ENCODE measurements at regions not wholly inside any gene's neighbourhood (a gene's known extent, or its start where the extent isn't known, plus 50 kb on each side); places are given as distances from the start of the nearest gene placed in this dataset.

DNA sequence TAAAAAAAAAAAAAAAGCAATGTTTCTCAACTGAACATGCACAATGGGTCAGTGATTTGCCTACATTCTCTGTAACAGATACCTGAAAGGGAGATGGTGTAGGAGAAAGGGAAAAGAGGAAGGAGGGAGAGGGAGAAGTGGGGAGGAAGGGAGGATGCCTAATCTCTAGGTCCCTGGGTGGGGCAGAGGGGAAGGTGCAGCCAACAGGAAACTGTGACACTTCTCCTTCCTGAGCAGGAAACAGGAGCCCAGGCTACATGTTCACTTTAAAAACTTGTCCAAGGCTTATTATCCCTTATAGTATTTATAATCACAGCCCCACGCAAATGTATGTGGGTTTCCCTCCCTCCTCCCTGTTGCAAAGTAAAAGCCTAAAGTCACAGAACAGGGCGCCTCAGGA, 137.9 kb downstream of the MINAR1 start:
- H3K9me3 Mint-ChIP-seq, result peaks cover 16% of the 10 kb centered on the region
- no peaks in the 10 kb centered on the region for H3K4me1 Mint-ChIP-seq
- no peak for DNase-seq (ENCODE audit: low spot score)
- H3K36me3 Mint-ChIP-seq, result peaks cover 3% of the 10 kb centered on the region; the same call in 1 of the 2 replicates
- ChIA-PET CTCF (no interaction called here), POLR2A (no interaction called here)
- ATAC-seq, result no peak
- H3K27me3 Mint-ChIP-seq (ENCODE audit: low read depth), result no peaks in the 10 kb centered on the region
- H3K4me3 Mint-ChIP-seq, result no peak overlapping the region
- TF ChIP-seq CTCF (IDR thresholded peaks at IDR 0.05), result no peak
- TF ChIP-seq GABPB1 (CRISPR knock-in tag; IDR thresholded peaks at IDR 0.05), result no peak
- TF ChIP-seq MYBL2 (CRISPR knock-in tag; IDR thresholded peaks at IDR 0.05), result no peak
- no peak for TF ChIP-seq ZNF396 (CRISPR knock-in tag; IDR thresholded peaks at IDR 0.05; ENCODE audit: borderline replicate concordance)
- no peak for TF ChIP-seq JUN (CRISPR knock-in tag; IDR thresholded peaks at IDR 0.05)
- TF ChIP-seq ZBTB21 (CRISPR knock-in tag; IDR thresholded peaks at IDR 0.05; ENCODE audit: borderline replicate concordance), result no peak
- no peak for TF ChIP-seq CBFB (CRISPR knock-in tag; IDR thresholded peaks at IDR 0.05; ENCODE audit: low read depth)
- no peak for TF ChIP-seq ZNF317 (CRISPR knock-in tag; IDR thresholded peaks at IDR 0.05; ENCODE audit: borderline replicate concordance, low read depth)
- no peak overlapping the region for H3K27ac Mint-ChIP-seq

DNA sequence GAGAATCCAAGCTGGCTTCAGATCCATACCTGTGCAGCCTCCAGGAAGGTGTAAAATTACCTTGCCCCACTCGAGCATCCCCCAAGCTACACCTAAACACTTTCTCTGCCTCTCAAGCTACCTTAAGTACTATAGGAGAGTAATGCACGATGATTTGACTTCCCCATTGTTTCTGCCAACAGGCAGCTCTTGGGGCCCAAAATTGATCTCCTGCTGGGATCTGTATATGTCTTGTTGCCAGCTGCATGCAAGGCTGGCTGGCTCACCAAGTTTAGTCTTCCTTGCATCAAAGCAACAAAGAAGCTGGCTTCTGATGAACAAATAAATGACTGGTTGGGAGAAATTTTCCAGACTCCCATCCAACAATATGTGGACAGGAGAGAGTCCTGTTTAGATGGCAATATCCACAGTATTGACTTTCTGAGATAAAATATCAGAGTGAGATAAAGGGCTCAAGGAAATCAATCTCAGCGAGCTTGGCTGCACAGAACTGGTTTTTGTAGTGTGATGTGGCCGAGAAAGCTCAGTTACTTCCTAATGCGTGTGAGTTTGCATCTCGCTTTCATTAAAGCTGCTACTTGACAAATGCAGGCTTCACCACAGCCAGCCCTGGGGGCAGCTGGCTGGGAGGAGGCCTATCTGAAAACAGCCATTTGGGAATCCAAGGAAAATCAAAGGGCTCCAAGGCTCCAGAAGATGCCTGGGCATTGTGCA, 140.7 kb downstream of the MINAR1 start:
- ChIA-PET CTCF (interaction anchor here (0.8 to 1.7 kb wide), 3 partner anchors 23 to 233 kb away, joined by 3 to 6 read pairs (median 5); no protein-coding TSS in a partner anchor), POLR2A (no interaction called here)
- H3K9me3 Mint-ChIP-seq, result peaks cover 9% of the 10 kb centered on the region
- no peaks in the 10 kb centered on the region for H3K4me1 Mint-ChIP-seq
- ATAC-seq (no peak), DNase-seq (ENCODE audit: low spot score) (no peak)
- H3K4me3 Mint-ChIP-seq, result no peak overlapping the region
- no peak overlapping the region for H3K27ac Mint-ChIP-seq
- peaks cover 3% of the 10 kb centered on the region; the same call in 1 of the 2 replicates for H3K36me3 Mint-ChIP-seq
- H3K27me3 Mint-ChIP-seq (ENCODE audit: low read depth), result no peaks in the 10 kb centered on the region
- TF ChIP-seq, protein P1, sequence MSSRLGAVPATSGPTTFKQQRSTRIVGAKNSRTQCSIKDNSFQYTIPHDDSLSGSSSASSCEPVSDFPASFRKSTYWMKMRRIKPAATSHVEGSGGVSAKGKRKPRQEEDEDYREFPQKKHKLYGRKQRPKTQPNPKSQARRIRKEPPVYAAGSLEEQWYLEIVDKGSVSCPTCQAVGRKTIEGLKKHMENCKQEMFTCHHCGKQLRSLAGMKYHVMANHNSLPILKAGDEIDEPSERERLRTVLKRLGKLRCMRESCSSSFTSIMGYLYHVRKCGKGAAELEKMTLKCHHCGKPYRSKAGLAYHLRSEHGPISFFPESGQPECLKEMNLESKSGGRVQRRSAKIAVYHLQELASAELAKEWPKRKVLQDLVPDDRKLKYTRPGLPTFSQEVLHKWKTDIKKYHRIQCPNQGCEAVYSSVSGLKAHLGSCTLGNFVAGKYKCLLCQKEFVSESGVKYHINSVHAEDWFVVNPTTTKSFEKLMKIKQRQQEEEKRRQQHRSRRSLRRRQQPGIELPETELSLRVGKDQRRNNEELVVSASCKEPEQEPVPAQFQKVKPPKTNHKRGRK (CRISPR knock-in tag; IDR thresholded peaks at IDR 0.05; ENCODE audit: borderline replicate concordance), result no peak
- TF ChIP-seq, protein P2, sequence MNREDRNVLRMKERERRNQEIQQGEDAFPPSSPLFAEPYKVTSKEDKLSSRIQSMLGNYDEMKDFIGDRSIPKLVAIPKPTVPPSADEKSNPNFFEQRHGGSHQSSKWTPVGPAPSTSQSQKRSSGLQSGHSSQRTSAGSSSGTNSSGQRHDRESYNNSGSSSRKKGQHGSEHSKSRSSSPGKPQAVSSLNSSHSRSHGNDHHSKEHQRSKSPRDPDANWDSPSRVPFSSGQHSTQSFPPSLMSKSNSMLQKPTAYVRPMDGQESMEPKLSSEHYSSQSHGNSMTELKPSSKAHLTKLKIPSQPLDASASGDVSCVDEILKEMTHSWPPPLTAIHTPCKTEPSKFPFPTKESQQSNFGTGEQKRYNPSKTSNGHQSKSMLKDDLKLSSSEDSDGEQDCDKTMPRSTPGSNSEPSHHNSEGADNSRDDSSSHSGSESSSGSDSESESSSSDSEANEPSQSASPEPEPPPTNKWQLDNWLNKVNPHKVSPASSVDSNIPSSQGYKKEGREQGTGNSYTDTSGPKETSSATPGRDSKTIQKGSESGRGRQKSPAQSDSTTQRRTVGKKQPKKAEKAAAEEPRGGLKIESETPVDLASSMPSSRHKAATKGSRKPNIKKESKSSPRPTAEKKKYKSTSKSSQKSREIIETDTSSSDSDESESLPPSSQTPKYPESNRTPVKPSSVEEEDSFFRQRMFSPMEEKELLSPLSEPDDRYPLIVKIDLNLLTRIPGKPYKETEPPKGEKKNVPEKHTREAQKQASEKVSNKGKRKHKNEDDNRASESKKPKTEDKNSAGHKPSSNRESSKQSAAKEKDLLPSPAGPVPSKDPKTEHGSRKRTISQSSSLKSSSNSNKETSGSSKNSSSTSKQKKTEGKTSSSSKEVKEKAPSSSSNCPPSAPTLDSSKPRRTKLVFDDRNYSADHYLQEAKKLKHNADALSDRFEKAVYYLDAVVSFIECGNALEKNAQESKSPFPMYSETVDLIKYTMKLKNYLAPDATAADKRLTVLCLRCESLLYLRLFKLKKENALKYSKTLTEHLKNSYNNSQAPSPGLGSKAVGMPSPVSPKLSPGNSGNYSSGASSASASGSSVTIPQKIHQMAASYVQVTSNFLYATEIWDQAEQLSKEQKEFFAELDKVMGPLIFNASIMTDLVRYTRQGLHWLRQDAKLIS (CRISPR knock-in tag; IDR thresholded peaks at IDR 0.05; ENCODE audit: borderline replicate concordance), result no peak
- TF ChIP-seq ZNF671 (CRISPR knock-in tag; IDR thresholded peaks at IDR 0.05) (no peak), GTF2I (CRISPR knock-in tag; conservative IDR thresholded peaks at IDR 0.05) (no peak), JUN (CRISPR knock-in tag; IDR thresholded peaks at IDR 0.05) (no peak), EMX1 (CRISPR knock-in tag; IDR thresholded peaks at IDR 0.05) (no peak), SP1 (CRISPR knock-in tag; conservative IDR thresholded peaks at IDR 0.05) (no peak), MYBL2 (CRISPR knock-in tag; IDR thresholded peaks at IDR 0.05) (no peak), ZNF423 (CRISPR knock-in tag; IDR thresholded peaks at IDR 0.05) (no peak), ETV6 (CRISPR knock-in tag; IDR thresholded peaks at IDR 0.05) (no peak), NFATC4 (CRISPR knock-in tag; IDR thresholded peaks at IDR 0.05) (no peak)
- TF ChIP-seq, protein P3, sequence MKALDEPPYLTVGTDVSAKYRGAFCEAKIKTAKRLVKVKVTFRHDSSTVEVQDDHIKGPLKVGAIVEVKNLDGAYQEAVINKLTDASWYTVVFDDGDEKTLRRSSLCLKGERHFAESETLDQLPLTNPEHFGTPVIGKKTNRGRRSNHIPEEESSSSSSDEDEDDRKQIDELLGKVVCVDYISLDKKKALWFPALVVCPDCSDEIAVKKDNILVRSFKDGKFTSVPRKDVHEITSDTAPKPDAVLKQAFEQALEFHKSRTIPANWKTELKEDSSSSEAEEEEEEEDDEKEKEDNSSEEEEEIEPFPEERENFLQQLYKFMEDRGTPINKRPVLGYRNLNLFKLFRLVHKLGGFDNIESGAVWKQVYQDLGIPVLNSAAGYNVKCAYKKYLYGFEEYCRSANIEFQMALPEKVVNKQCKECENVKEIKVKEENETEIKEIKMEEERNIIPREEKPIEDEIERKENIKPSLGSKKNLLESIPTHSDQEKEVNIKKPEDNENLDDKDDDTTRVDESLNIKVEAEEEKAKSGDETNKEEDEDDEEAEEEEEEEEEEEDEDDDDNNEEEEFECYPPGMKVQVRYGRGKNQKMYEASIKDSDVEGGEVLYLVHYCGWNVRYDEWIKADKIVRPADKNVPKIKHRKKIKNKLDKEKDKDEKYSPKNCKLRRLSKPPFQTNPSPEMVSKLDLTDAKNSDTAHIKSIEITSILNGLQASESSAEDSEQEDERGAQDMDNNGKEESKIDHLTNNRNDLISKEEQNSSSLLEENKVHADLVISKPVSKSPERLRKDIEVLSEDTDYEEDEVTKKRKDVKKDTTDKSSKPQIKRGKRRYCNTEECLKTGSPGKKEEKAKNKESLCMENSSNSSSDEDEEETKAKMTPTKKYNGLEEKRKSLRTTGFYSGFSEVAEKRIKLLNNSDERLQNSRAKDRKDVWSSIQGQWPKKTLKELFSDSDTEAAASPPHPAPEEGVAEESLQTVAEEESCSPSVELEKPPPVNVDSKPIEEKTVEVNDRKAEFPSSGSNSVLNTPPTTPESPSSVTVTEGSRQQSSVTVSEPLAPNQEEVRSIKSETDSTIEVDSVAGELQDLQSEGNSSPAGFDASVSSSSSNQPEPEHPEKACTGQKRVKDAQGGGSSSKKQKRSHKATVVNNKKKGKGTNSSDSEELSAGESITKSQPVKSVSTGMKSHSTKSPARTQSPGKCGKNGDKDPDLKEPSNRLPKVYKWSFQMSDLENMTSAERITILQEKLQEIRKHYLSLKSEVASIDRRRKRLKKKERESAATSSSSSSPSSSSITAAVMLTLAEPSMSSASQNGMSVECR (CRISPR knock-in tag; IDR thresholded peaks at IDR 0.05; ENCODE audit: borderline replicate concordance), result no peak
- TF ChIP-seq, protein P4, sequence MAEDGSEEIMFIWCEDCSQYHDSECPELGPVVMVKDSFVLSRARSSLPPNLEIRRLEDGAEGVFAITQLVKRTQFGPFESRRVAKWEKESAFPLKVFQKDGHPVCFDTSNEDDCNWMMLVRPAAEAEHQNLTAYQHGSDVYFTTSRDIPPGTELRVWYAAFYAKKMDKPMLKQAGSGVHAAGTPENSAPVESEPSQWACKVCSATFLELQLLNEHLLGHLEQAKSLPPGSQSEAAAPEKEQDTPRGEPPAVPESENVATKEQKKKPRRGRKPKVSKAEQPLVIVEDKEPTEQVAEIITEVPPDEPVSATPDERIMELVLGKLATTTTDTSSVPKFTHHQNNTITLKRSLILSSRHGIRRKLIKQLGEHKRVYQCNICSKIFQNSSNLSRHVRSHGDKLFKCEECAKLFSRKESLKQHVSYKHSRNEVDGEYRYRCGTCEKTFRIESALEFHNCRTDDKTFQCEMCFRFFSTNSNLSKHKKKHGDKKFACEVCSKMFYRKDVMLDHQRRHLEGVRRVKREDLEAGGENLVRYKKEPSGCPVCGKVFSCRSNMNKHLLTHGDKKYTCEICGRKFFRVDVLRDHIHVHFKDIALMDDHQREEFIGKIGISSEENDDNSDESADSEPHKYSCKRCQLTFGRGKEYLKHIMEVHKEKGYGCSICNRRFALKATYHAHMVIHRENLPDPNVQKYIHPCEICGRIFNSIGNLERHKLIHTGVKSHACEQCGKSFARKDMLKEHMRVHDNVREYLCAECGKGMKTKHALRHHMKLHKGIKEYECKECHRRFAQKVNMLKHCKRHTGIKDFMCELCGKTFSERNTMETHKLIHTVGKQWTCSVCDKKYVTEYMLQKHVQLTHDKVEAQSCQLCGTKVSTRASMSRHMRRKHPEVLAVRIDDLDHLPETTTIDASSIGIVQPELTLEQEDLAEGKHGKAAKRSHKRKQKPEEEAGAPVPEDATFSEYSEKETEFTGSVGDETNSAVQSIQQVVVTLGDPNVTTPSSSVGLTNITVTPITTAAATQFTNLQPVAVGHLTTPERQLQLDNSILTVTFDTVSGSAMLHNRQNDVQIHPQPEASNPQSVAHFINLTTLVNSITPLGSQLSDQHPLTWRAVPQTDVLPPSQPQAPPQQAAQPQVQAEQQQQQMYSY (CRISPR knock-in tag; IDR thresholded peaks at IDR 0.05), result no peak

Data from WTC11 (cell line).